GM18498 (cell line): ENCODE measurements at regions not wholly inside any gene's neighbourhood (a gene's known extent, or its start where the extent isn't known, plus 50 kb on each side); places are given as distances from the start of the nearest gene placed in this dataset.
A peak's percentile ranks its signal among the peaks of the same experiment; 100 is the strongest.

Experiments
- ATAC-seq: cut with Tn5 transposase; IDR thresholded peaks from one replicate; pipeline ENCODE4 v1.9.1; 2021; ENCODE audit warnings: mild to moderate bottlenecking, moderate library complexity; ENCODE audit not compliant: unreplicated experiment

DNA sequence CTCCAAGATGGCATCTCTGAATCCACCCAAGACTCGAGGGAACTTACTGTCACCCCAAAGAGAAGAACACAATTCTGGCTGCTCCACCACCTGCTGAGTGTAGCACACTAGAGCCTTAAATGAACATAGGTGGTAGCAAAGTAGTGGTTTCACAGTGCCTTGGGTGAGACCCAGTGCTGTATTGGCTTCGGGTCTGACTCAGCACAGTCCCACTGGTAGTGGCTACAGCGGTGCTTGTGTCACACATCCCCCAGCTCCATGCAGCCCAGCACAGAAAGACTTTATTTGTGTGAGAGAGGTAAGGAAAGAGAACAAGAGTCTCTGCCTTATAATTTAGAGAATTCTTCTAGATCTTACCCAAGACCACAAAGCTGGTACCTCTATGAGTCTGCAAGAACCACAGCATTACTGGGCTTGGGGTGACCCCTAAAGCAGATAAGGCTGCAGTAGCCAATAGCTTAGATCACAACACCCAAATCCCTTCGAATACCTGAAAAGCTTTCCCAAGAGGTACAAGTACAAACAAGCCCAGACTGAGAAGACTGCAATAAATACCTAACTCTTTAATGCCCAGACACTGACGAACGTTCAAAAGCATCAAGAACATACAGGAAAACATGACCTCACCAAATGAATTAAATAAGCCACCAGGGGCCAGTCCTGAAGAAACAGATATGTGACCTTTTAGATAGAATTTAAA is 83.3 kb upstream of the SLC38A4 start:
- peak; percentile 44 for ATAC-seq

DNA sequence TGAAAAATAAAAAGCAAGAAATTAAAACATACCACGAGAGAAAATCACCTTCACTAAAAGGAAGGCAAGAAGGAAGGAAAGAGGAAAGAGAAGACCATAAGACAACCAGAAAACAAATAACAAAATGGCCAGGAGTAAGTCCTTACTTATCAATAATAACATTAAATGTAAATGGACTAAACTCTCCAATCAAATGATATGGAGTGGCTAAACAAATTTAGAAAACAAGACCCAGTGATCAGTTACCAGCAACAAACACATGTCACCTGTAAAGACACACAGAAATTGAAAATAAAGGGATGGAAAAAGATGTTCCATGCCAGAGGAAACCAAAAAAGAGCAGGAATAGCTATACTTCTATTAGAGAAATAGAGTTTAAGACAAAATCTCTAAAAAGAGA is 85.0 kb upstream of the SLC38A4 start:
- no peak for ATAC-seq

DNA sequence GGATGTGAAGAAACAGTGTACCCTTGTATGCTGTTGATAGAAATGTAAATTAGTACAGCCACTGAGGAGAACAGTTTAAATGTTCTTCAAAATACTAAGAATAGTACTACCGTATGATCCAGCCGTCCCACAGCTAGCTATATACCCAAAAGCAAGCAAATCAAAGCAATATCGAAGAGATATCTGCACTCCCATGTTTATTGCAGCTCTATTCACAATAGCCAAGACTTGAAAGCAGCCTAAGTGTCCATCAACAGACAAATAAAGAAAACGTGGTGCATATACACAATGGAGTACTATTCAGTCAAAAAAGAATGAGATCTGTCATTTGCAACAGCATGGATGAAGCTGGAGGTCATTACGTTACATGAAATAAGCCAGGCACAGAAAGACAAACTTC is 88.5 kb upstream of the SLC38A4 start:
- no peak for ATAC-seq

DNA sequence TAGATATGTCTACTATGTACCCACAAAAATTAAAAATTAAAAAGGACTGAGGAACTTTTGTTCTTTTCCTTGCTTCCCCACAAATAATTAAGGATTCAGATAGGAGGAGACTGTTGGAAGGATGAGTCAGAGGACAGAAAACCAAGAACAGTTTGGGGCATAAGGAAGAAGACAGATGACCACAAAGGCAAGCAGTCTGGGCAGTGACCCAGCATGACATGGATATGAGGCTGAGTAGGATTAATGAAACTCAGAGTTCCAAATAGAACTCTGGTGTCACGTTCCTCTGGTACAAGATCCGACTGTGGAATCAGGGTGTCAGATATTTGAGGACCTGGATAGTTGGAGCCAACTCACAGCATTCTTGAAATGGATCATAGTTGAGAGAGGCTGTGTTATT is 89.3 kb upstream of the SLC38A4 start:
- no peak for ATAC-seq

DNA sequence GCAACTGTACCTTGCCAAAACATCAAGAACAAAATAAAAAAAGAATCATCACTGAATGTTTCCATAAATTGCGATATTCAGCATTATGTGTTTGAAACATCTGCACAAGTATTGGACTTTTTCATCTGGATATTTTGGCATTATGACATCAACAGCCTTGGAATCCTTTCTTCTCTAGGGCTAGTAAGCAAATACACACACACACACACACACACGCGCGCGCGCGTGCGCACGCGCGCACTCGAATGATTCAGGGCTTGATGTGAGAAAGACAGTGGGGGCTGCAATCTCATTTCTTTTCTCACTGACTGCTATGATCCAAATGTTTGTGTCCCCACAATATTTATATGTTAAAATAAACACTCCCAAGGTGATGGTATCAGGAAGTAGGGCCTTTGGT is 90.0 kb upstream of the SLC38A4 start:
- no peak for ATAC-seq

DNA sequence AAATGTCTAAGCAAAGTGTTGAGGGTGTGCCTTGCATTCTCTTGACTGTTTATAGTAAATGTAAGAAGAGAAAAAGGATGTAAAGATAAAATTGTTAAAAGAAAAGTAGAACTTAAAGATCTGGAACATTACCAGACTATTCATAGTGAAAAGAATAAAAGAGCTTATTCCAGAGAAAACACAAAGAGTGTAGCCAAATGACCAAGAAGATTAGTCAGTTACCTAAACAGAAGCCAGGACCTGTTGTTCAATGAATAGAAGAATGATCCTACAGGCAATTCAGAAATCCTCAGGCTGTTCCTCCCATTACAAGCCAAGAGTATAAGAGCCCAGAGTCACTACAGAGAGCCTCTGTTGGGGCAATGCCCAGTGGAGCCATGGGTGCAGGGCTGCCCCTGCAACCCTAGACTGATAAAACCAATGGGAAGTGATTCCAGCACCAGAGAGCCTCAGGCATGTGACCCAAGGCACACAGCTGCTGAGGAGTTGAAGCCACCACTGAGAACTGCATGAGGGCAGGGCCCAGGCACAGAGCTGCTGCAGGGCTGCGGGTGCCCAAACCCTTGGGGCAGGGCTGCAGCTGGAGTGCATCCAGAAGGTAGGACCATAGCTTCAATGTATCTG is 91.1 kb upstream of the SLC38A4 start:
- no peak for ATAC-seq

DNA sequence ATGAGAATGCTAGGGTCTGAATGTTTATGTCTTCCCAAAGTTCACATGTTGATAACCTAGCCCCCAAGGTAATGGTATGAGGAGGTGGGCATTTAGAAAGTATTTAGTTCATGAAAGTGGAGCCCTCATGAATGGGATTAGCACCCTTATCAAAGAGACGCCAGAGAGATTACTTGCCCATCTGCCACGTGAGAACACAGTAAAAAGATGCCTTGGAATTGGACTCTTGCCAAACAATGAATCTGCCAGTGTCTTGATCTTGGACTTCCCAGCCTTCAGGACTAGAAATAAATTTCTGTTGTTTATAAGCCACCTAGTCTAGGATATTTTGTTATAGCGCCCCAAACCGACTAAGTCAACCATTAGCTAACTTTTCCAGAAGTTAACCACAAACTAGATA is 92.0 kb upstream of the SLC38A4 start:
- no peak for ATAC-seq

DNA sequence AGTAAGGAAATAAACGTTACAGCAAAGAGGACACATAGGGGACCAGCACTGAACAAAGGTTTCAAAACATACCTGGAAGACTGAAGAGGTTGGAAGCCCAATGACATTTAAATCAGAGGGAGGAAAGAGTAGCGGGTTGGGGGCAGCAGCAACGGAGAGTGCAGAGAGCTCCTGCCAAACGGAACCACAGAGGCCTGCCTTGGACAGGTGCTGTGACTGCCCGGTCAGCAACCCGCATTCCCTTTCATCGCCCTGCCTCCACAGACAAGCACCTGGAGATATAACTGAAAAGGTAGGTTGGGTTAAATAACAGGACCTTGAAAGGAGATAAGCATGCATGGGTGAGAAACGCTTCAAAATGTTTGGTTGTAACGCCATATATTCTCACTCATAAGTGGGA is 92.8 kb upstream of the SLC38A4 start:
- ATAC-seq: no peak

DNA sequence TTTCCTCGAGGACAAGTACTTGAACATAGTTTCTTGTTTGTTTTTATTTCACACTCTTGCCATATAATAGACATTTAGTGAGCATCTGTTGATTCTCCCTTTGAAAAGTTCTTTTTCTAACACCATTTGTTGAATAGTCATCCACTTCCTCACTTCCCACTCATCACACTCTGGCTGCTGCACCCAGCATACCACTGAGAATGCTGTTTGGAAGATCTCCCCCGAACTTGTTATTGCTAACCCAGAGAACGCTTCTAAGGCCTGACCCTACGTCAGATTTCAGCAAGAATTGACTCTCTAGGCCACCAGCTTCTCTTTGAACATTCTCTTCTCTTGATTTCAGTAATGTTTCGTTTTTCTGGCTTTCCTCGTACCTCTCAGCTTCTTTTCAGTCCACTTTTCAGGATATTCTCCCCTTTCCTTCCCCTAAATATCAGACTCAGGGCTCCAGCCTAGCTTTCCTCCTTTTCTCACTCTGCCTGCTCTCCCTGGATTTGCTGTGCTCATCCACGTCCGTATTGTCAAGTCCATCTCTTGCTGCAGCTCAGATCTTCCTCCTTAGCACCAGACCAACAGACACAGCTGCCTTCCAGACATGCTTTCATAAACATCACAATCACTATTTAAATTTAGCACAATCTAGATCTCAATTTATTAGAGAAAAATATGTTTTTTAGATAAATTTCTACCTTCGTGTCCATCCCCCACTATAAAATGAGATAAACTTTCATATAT is 94.0 kb upstream of the SLC38A4 start:
- no peak for ATAC-seq

DNA sequence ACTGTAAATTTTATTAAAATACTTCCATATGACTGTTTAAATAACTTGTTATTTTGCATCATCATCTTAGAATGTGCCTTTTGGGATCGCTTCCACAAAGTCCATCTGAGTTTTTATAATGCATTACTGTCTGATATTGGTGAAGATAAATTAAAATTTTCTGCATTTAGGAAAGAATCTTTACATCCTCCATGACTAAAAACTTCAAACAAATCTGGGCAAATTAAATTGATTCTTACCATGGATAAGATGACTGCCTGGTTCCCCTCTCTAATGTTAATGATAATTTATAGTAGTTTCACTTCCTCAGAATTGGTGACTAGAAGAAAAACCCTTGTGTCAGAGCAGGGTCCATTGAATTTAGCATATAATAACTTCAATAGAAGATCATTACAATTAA is 94.7 kb upstream of the SLC38A4 start:
- no peak for ATAC-seq

DNA sequence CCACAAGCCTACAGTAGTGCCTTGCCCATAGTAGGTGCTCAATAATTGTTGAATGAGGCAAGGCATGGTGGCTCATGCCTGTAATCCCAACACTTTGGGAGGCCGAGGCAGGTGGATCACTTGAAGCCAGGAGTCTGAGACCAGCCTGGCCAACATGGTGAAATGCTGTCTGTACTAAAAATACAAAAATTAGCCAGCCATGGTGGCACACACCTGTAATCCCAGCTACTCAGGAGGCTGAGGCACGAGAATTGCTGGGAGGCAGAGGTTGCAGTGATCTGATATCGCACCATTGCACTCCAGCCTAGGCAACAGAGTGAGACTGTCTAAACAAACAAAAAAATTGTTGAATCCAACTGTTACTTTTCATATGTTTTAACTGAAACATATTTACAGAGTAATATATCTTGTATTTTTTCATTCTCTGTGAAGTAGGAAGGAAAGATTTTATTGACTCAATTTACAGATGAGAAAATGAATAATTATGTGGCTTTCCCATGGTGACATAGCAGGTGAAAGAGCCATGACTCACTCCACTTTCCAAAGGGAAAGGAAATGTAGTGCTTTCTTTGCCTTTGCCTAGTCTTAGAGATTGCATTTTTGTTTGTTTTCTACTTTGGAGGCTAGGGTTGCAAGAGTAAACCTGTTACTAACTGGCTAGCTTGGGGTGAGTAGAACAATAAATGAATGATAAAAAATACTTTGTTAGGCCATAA is 95.4 kb upstream of the SLC38A4 start:
- no peak for ATAC-seq

DNA sequence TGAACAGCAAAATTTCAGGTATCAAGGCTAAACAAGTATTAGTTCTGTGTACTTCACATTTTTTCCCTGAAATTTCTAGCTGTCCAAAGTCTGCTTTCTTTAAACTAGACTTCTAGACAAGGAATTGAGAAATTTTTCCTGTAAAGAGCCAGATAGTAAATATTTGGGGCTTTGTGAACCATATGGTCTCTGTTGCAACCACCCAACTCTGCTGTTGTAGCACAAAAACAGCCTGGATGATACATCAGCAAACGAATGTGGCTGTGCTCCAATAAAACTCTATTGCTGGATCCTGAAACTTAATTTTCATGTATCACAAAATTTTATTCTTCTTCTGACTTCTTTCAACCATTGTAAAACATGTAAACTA is 96.0 kb upstream of the SLC38A4 start:
- no peak for ATAC-seq

DNA sequence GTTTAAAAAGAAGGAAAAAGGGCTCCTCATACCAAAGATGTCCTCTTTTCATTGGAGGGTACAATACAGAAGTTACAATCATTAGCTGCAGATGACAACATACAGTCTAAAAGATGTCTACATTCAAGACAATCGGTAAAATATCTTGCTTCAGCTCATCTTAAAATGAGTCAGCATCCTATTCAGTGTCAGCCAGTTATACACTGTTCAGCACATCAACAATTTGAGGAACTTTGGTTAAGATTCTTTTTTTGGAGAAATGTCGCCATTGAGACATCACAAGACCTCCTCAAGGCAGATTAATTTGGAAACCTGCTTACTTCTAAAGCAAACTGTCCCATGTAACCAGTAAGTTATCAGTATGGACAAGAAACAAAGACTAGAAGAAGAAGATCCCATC is 100.7 kb upstream of the SLC38A4 start:
- ATAC-seq: no peak

DNA sequence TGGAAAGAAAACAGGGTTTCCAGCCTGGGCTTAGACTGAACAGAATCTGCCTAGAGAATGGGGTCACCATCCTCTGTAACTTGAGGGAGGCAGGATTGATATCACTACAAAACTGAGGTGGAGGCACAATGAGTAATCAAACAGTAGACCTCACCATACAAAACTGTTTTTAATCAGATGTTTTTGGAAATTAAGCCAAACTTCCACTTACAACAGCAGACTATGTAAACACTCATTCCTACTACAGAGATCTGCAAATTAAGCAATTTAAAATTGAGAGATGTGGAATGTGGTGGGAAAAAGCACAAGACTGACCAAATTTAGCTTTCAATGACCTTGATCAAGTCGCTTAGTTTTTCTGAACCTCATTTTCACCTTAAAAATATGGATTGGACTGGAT is 104.3 kb upstream of the SLC38A4 start:
- no peak for ATAC-seq

DNA sequence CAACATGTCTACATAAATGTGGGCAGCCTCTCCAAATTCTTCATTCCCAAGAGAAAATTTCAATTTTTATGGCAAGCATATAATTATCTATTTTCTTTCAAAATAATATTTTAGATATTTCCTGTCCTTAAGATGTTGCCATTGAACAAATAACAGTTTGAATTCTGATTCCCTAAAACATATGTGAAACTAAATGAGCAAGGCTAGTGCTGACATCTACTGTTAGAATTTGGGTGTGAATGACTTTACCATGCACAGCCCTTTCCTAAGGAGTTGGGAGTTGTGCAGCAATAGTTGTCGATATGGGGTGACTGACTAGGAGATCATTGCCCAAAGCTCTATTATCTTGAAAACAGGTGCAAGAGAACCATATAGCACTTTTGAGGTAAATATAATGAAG is 108.2 kb upstream of the SLC38A4 start:
- no peak for ATAC-seq

DNA sequence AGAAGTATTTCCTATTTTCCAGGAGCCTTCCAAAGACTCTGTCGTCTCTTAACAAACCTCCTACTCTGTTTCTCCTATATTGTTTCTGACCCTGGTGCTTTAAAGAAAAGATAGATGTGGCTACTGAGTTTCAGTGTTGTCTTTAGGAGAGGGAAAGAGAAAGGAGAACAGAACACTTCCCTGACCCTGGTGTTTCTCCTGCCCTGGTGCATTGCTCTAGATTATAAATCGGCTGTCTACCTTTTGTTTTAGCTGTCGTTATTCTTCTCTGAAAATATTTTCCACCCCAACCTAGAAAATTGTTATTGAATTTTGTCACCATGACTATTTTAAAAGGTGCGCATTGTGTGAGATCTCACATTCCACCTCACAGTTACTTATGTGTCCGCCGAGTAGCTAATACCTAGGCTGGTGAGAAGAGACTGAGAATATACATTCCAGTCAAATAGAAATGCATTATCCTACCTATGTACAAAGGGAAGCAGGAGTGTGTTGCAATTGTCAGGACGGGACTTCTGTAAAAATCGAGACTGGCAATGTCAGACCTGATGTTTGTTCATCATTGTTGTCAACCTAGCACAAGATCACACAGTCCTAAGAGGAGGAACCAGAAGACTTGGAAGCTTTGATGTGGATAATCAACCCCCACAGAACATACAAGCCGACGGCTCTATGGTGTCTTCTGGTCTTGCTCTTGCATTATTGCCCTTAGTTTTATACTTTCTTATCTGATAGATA is 108.7 kb upstream of the SLC38A4 start:
- no peak for ATAC-seq

DNA sequence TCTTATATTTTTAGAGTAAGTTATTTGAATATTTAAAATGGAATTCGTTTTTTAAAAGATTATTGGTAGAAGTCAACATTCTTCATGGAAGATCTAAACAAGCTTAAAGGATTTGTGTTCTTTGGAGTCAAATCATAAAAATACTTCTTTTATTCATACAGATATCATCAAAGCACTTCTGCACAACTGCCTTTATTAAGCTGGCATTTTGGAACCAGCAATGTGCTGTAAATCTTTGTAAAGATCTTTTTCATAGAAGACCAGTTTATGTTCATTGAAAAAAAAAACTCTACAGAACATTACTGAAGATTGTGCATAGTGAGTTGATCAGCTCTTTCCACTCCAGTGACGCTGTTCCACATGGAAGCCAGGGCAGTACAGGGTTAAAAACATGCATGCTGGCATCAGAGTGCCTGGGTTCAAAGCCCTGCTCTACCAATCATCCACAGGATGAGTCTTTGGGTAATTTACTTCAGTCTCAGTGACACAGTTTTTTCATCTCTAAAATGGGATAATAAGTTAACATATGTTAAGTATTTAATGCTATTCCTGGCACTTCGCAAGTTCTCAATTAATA is 109.6 kb upstream of the SLC38A4 start:
- ATAC-seq: no peak

DNA sequence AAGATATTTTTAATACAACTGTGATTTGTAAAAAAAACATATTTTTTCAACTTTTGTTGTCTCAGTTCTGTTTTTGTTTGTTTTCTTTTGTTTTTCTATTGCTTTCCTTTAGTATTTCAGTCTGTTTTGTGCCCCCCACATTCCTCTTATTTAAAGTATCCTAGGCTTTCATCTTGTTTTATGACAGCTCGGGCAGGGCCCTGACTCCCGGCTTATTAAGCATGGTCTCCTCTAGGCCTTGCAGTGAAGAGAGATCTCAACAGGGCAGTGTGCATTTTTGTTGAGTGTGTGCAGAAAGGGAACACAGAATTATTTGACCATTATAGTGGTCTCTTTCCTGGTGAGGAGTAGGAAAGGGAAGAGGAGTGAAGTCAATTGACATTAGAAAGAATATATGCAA is 110.2 kb upstream of the SLC38A4 start:
- no peak for ATAC-seq

DNA sequence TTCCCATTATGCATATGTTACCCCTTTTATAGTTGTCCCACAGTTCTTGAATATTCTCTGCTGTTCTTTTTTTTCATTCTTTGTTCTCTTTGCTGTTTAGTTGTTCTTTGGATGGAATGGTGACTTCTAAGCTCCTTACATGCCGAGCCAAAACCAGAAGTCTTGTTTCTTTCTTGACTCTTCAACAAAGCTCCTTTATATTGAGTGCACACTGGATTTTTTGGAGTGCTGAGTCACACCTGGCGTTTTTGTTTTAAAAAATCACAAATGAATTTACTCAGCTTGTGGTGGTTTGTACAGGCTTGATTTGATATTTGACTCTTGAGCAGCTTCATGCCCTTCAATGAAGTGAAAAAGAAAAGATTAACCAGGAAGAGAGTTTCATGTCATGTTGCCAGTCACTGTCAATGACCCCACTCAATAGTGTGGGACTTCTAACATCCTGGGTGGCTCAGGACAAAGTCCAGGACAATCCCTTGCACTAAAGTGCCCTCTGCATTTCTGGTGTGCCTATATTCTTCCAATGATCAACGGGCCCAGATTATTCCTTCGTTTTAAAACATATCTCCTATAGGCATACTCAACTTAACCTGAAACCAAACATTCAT is 112.4 kb upstream of the SLC38A4 start:
- no peak for ATAC-seq

DNA sequence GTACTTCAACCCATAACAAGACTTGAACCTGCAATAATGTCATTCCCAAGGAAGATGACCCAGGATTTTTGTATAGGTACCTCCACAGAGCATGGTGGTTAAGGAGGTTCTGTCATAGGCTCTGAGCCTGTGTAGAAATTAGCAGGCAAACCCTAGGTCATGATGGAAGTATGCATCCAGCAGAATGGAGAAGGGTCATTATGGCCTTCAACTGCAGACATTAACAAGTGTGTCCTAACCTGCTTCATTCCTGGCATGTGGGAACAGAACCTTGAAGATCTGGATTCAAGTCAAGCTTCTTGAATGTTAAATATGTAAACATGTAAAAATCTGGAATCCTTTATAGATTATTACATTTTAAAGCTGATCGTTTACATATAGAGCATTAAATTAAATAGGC is 116.2 kb upstream of the SLC38A4 start:
- ATAC-seq: no peak
